ENCODE measurements at regions not wholly inside any gene's neighbourhood (a gene's known extent, or its start where the extent isn't known, plus 50 kb on each side); places are given as distances from the start of the nearest gene placed in this dataset.

GRCh38 chr2:5215989-5216607, 476.1 kb upstream of the SOX11 start:
- Histone ChIP-seq H3K4me3 (ENCODE audit: low read depth, low read length) (no peak overlapping the region), H3K9me3 (no peaks in the 10 kb centered on the region), H3K27me3 (replicated peaks; ENCODE audit: control insufficient read depth, insufficient read depth, low read length) (no peaks in the 10 kb centered on the region), H3K36me3 (ENCODE audit: control insufficient read depth, insufficient read depth, low read length) (no peaks in the 10 kb centered on the region), H3K4me1 (no peaks in the 10 kb centered on the region)
- no peak for DNase-seq
- CTCF ChIA-PET: no interaction called here
- Mint-ChIP-seq H3K9me3 (ENCODE audit: unreplicated experiment) (no peaks in the 10 kb centered on the region), H3K4me3 (ENCODE audit: unreplicated experiment) (no peak overlapping the region), H3K36me3 (ENCODE audit: insufficient read depth, unreplicated experiment) (no peaks in the 10 kb centered on the region), H3K27me3 (ENCODE audit: insufficient read depth, unreplicated experiment) (no peaks in the 10 kb centered on the region), H3K27ac (ENCODE audit: unreplicated experiment) (no peak overlapping the region), H3K4me1 (ENCODE audit: low read depth, unreplicated experiment) (no peaks in the 10 kb centered on the region)
- no TSS peak for BruUV-seq (replicated peaks)
- intact Hi-C loops (cut with micrococcal nuclease; ENCODE audit: unreplicated experiment): no loop called here
- no peak for TF ChIP-seq CTCF (IDR thresholded peaks at IDR 0.05; ENCODE audit: insufficient read depth in 1 of 2, low read depth in 1 of 2, low read length in 1 of 2, severe bottlenecking in 1 of 2, unreplicated experiment in 1 of 2)
- POLR2A ChIA-PET: no interaction called here

- Mint-ChIP-seq H3K4me3 (ENCODE audit: unreplicated experiment) (no peak overlapping the region), H3K9me3 (ENCODE audit: unreplicated experiment) (no peaks in the 10 kb centered on the region), H3K27me3 (ENCODE audit: insufficient read depth, unreplicated experiment) (no peaks in the 10 kb centered on the region), H3K36me3 (ENCODE audit: insufficient read depth, unreplicated experiment) (no peaks in the 10 kb centered on the region), H3K27ac (ENCODE audit: unreplicated experiment) (no peak overlapping the region), H3K4me1 (ENCODE audit: low read depth, unreplicated experiment) (no peaks in the 10 kb centered on the region)
- BruUV-seq (replicated peaks): no TSS peak
- no peak for TF ChIP-seq CTCF (IDR thresholded peaks at IDR 0.05; ENCODE audit: insufficient read depth in 1 of 2, low read depth in 1 of 2, low read length in 1 of 2, severe bottlenecking in 1 of 2, unreplicated experiment in 1 of 2)
- ChIA-PET CTCF (no interaction called here), POLR2A (no interaction called here)
- Histone ChIP-seq H3K27me3 (replicated peaks; ENCODE audit: control insufficient read depth, insufficient read depth, low read length) (no peaks in the 10 kb centered on the region), H3K9me3 (no peaks in the 10 kb centered on the region), H3K4me1 (no peaks in the 10 kb centered on the region), H3K36me3 (ENCODE audit: control insufficient read depth, insufficient read depth, low read length) (no peaks in the 10 kb centered on the region), H3K4me3 (ENCODE audit: low read depth, low read length) (no peak overlapping the region)
- DNase-seq: no peak
- intact Hi-C loops (cut with micrococcal nuclease; ENCODE audit: unreplicated experiment): no loop called here
These were observed 465.0 kb upstream of the SOX11 start for GRCh38 chr2:5227062-5227699.

GRCh38 chr2:5229574-5229973, 462.6 kb upstream of the SOX11 start:
- no peaks in the 10 kb centered on the region for H3K36me3 Mint-ChIP-seq (ENCODE audit: insufficient read depth, unreplicated experiment)
- POLR2A ChIA-PET: no interaction called here
- H3K4me3 Mint-ChIP-seq (ENCODE audit: unreplicated experiment): no peak overlapping the region
- H3K9me3 ChIP-seq: no peaks in the 10 kb centered on the region
- H3K4me1 Mint-ChIP-seq (ENCODE audit: low read depth, unreplicated experiment): no peaks in the 10 kb centered on the region
- H3K27ac Mint-ChIP-seq (ENCODE audit: unreplicated experiment): no peak overlapping the region
- no peaks in the 10 kb centered on the region for H3K36me3 ChIP-seq (ENCODE audit: control insufficient read depth, insufficient read depth, low read length)
- intact Hi-C loops (cut with micrococcal nuclease; ENCODE audit: unreplicated experiment): no loop called here
- no peaks in the 10 kb centered on the region for H3K9me3 Mint-ChIP-seq (ENCODE audit: unreplicated experiment)
- BruUV-seq (replicated peaks): no TSS peak
- H3K27me3 Mint-ChIP-seq (ENCODE audit: insufficient read depth, unreplicated experiment): no peaks in the 10 kb centered on the region
- DNase-seq: no peak
- no peak for TF ChIP-seq CTCF (IDR thresholded peaks at IDR 0.05; ENCODE audit: insufficient read depth in 1 of 2, low read depth in 1 of 2, low read length in 1 of 2, severe bottlenecking in 1 of 2, unreplicated experiment in 1 of 2)
- no peak overlapping the region for H3K4me3 ChIP-seq (ENCODE audit: low read depth, low read length)
- H3K27me3 ChIP-seq (replicated peaks; ENCODE audit: control insufficient read depth, insufficient read depth, low read length): no peaks in the 10 kb centered on the region
- CTCF ChIA-PET: no interaction called here
- H3K4me1 ChIP-seq: no peaks in the 10 kb centered on the region

All from Caco-2 (cell line).